ENCODE measurements at regions not wholly inside any gene's neighbourhood (a gene's known extent, or its start where the extent isn't known, plus 50 kb on each side); places are given as distances from the start of the nearest gene placed in this dataset.
"Not testable (repeated sequence)": the region's sequence is repeated elsewhere in the genome, so short reads cannot be mapped to it uniquely, and the experiment has no call there.

DNA sequence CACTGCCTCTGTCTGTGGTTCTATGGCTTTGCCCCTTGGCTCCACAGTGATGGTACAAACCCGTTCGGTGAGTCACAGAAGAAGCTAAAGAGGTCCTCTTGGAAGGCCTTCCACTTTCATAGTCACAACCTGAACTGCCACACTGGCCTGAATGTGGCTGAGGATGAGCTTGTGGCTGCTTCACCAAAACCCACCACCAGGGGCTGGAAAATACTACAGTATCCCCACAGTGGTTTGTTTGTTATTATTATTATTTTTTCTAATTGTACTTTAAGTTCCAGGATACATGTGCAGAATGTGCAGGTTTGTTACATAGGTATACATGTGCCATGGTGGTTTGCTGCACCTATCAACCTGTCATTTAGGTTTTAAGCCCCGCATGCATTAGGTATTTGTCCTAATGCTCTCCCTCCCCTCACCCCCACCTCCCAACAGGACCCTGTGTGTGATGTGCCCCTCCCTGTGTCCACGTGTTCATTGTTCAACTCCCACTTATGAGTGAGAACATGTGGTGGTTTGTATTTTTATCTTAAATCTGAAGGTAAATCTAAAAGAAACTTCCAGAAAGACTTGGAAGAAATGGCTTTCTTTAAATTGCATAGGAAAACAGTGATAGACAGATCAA is 160.8 kb upstream of the NPSR1 start:
- no peak for DNase-seq

DNA sequence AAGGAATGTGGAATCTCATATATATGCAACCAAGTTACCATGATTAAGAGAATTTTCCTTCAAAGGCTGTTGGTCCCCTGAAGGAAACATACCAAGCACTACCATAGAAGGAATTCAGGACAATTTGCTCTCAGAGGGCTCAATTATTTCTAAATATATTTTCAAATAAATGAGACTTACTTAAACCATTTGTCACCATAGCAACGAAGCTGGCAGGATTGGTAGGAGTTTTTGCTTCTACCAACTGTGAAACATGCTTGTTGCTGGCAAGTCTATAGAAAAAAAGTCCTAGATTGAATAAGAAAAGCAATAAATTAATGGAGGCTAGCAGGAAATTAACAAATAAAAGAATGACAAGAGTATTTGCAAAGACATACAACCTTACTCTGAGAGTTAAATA is 156.9 kb upstream of the NPSR1 start:
- no peak for DNase-seq

DNA sequence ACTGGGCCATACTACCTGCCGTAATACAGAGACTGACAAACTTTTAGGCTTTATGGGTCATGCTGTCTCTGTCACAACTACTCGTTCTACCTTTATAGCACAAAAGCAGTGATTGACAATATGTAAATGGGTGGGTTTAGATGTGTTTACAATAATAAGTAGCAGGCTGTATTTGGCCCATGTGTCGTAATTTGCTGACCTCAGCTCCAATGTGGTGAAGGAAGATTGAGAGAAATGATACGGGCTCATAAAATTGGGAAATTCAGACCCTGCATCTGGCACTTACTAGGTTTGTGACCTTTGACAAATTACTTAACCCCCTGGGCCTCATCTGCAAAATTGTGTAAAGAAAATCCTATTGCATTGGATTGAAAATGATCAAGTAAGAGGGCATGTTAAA is 150.8 kb upstream of the NPSR1 start:
- DNase-seq: no peak

DNA sequence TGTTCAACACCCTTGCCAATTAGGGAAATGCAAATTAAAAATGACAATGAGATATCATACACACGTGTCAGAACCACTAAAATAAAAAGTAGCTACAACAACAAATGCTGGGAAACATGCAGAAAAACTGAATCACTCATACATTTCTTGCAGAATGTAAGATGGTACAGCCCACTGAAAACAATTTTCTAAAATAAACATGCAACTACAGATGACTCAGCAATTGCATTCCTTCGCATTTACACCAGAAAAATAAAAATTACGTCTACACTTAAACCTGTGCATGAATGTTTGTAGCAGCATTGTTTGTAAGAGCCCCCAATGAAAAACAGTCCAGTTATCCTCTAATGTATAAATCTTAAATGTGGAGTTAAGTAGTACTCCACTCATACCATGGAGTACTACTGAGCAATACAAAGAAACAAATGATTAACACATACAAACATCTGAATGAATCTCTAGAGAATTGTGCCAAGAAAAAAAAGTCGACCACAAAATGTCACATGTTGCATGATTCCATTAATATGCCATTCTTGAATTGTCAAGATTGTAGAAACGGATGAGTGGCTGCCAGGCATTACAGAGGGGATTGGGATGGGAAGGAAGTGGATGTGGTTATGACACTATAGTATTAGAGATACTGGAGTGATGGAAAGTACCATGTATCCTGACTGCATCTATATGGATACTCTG is 134.6 kb upstream of the NPSR1 start:
- DNase-seq: no peak

DNA sequence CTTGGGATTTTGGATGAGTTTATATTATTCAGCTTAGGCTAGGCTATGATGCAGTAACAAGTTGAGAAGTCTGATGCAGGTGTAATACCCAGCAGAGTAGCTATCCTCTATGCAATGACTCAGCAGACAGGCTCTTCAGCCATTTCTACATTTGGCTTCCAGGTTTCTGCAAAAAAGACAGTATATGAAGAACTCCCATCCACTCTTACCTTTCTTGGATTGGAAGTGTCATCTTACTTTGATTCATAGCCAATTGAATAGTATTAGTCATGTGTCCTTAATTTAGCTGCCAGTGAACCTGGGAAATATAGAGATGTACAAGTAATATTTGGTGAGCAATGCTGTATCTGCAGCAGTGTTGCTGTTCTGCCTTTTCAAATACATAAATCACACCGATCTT is 127.8 kb upstream of the NPSR1 start:
- DNase-seq: no peak

DNA sequence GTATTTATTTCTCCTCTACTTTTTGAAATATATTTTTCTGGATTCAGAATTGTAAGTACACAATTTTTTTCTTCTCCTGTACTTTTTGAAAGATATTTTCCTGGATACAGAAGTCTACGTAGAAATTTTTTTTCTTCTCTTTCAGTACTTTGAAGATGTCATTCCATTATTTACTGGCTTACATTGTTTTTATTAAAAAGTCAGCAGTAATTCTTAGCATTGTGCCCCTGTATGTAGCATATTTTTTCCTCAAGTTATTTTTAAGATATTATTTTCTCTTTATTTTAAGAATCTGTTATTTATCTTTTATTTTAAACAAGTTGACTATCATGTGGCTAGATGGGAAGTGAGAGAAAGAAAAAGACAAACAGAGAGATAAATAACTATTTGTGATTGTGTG is 119.0 kb upstream of the NPSR1 start:
- DNase-seq: no peak

DNA sequence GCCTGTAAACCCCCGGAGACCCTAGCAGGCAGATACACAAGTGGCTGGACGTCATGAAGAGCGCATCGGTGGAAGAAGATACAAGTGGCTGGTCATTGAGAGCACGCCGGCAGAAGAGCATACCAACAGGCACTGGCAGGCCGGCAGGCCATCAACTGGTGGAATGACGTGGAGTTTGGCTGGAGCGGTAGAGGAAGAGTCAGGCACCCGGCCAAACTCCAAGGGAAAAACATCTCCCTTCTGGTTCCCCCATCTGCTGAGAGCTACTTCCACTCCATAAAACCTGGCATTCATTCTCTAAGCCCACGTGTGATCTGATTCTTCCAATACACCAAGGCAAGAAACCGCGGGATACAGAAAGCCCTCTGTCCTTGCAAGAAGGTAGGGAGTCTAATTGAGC is 113.4 kb upstream of the NPSR1 start:
- no peak for DNase-seq

DNA sequence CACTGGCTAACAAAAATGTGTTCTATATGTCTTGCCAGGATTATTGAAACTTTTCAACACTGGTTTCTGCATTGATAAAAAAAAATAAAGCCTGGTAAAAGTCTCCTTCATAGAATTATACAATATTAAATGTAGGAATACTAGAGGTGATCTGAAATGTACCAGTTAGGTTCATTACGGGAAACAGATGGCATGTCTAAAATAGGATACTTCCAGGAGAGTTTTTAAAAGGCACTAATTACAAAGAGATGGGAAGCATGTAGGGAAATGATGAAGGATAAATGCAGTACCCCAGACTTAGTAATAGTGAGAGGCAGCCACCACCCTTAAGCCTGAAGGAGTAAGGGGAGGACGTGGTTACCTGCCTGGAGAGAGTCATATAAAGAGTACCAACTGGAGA is 107.0 kb upstream of the NPSR1 start:
- DNase-seq: no peak

DNA sequence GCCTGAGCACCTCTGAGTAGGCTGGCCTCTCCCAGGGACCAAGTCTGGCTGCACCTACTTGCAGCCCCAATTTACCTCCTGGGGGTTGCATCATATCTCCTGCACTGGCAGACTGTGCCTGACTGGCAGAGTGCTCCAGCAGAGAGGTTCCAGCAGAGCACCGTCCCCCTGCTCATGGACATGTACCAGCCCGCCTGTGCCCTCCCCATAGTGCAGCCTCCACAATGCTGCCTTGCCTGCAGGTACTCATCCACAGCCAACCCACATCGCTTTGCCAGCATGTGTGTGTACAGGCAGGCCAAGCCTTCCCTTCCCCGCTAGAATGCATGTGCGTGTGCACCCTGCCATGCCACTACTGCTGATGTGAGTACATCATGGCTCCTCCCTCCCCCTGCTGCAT is 105.5 kb upstream of the NPSR1 start:
- DNase-seq: no peak

DNA sequence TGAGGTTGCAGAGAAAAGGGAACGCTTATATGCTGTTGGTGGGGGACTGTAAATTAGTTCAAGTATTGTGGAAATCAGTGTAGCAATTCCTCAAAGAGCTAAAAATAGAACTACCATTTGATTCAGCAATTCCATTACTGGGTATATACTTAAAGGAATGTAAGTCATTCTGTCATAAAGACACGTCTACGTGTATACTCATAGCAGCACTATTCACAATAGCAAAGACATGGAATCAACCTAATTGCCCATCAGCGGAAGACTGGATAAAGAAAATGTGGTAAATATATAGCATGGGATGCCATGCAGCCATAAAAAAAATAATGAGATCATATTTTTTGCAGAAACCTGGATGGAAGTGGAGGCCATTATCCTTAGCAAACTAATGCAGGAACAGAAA is 100.0 kb upstream of the NPSR1 start:
- no peak for DNase-seq

DNA sequence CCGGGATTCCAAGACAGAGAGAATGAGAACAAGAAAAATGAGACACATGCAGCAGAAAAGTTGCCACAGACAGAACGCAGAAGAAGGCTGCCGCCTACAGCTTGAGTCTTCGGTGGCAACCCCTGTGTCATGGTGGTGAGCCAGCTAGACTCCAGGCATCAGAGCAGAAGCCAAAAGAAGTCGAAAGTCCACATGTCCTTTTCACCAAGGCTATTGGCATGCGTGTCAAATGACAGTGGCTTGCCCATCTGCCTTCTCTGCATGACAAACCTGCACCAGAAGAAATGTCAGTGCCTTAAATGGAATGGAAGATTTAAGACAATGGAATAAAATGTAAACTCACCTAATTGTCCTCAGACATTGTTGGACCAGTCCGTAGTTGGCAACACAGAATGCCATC is 93.9 kb upstream of the NPSR1 start:
- DNase-seq: no peak

DNA sequence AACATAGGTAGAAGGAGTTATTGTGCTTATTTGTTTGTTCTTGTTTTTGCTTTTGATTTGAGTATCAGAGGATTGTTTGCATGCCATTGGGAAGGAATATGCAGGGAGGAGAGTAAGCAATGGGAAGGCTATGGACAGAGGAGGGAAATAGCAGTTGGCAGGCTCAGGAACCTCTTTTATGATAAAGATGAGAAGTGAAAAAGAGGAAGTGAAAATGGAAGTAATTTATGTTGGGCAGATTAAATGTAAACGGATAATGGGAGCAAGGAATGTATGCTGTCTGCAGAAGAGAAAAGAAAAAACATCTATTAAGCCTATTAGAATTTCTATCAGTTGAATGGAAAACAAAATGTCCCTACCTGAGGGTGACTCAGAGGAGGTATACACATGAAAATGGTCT is 90.1 kb upstream of the NPSR1 start:
- no peak for DNase-seq

DNA sequence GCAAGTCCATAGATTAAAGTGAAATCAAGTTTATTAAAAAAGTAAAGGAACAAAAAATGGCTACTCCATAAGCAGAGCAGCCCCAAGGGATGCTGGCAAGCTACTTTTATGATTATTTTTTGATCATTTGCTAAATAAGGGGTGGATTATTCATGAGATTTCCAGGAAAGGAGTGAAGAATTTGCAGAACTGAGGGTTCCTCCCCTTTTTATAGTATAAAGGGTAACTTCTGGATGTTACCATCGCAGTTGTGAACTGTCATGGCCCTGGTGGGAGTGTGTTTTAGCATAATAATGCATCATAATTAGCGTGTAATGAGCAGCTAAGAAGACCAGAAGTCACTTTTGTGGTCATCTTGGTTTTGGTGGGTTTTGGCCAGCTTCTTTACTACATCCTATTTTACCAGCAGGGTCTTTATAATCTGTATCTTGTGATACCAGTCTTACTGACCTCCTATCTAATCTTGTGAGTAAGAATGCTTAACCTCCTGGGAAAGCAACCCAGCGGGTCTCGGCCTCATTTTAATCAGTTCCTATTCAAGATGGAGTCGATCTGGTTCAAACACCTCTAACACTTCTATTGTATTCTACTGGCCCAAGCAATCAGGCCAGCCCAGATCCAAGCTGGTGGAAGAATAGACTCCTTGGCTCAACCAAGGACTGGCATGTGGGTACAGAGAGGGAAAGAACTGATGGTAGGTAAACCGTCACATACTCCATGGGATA is 87.9 kb upstream of the NPSR1 start:
- DNase-seq: no peak

DNA sequence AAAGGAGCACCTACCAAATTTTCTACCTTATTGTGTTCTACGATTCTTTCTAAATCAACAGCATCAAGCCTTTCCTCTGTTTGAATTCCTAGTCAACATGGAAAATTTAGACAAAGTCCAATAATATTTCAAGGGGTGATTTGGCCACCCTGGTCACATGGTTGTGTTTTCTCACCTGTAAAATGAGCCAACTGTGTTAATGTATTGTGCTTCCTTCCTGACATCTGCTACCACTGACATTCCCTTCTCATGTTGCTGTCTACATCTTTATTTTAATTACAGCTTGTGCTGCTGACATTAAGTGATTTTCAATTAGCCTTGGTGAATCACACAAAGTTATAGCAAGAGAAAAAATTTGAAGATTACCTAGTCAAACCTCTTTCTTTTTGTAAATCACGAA is 83.0 kb upstream of the NPSR1 start:
- DNase-seq: peak; percentile 33

DNA sequence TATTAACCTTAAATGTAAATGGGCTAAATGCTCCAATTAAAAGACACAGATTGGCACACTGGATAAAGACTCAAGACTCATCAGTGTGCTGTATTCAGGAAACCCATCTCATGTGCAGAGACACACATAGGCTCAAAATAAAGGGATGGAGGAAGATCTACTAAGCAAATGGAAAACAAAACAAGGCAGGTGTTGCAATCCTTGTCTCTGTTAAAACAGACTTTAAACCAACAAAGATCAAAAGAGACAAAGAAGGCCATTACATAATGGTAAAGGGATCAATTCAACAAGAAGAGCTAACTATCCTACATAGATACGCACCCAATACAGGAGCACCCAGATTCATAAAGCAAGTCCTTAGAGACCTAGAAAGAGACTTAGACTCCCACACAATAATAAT is 80.1 kb upstream of the NPSR1 start:
- not testable (repeated sequence) for DNase-seq

DNA sequence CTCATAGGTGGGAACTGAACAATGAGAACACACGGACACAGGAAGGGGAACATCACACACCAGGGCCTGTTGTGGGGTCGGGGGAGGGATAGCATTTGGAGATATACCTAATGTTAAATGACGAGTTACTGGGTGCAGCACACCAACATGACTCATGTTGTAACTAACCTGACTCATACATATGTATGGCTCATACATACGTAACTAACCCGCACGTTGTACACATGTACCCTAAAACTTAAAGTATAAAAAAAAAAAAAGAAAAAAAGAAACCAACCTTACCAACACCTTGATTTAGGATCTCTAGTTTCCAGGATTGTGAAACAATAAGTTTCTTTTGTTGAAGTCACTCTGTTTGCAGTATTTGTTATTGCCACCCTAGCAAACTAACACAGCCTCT is 76.3 kb upstream of the NPSR1 start:
- not testable (repeated sequence) for DNase-seq

DNA sequence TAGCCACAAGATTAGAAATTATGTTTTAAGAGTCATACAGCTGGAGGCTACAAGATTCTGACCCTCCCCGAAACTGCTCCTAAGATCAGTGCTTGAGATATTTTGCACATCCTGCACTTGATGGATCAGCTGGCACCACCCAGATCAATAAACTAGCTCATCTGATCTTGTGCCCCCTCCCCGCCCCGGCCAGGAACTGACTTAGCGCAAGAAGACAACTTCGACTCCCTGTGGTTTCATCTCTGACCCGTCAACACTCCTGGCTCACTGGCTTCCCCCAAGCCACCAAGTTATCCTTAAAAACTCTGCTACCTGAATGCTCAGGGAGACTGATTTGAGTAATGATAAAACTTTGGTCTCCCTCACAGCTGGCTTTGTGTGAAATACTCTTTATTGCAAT is 73.5 kb upstream of the NPSR1 start:
- no peak for DNase-seq

DNA sequence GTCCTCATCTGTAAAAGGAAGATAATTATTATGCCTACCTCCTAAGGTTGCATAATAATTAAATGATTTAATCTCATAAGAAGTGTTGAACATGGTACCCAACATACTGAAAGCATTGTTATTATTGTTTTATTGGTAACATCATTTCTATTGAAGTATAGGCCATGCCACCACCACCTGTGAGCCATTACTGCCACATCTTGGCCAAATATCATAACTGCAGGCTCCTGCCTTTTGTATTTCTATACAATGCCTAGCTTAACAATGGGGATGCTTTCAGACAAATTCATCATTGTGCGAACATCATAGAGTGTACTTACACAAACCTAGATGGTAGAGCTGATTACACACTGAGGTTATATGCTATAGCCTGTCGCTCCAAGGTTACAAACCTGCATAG is 61.1 kb upstream of the NPSR1 start:
- no peak for DNase-seq

DNA sequence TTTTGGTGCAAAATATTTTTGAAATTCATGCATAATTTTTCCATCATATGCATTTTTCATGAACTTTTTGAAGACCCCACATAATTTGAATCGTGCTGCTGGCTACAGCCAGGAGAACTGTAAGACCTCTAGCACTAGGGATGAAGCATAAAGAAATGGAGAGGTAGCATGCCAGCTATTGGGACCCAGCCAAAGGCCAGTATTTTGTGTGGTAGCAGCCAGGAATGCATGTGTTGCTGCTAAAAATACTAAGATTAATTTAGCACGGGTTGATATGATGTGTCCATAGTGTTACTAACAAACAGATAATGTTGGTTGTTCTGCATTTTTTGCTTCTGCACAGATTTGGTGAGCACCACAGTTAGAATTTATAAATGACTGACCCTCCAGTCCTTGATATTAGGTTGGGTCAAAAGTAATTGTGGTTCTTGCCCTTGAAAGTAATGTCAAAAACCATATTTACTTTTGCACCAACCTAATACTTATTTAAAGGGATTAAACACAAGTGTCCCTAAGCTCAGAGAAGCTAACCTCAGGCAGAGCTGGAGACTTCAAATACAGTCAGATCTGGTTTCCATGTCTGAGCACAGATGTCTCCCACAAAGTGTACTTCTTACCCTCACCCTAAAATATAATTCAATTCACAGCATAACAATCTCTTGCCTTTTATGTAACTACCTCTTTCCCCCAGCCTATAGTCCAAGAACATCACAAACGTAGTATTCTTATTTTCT is 54.1 kb upstream of the NPSR1 start:
- no peak for DNase-seq

Measured in NCI-H1417 treated with DMSO at 0.1 percent for 48 hours (cell line).